ENCODE measurements at regions not wholly inside any gene's neighbourhood (a gene's known extent, or its start where the extent isn't known, plus 50 kb on each side); places are given as distances from the start of the nearest gene placed in this dataset.
"Not testable (repeated sequence)": the region's sequence is repeated elsewhere in the genome, so short reads cannot be mapped to it uniquely, and the experiment has no call there.

GRCh38 chr20:1820138-1821079 is 74.8 kb upstream of the SIRPA start:
- DNase-seq (ENCODE audit: insufficient read length, low spot score): no peak
- FAIRE-seq: no peak
- no peak for TF ChIP-seq POLR2A (IDR thresholded peaks at IDR 0.05; ENCODE audit: low read depth, low read length)

- FAIRE-seq (no peak), DNase-seq (ENCODE audit: insufficient read length, low spot score) (no peak)
- no peak for TF ChIP-seq POLR2A (IDR thresholded peaks at IDR 0.05; ENCODE audit: low read depth, low read length)
Measured at GRCh38 chr20:1819311-1820137, 75.7 kb upstream of the SIRPA start.

- no peak for TF ChIP-seq POLR2A (IDR thresholded peaks at IDR 0.05; ENCODE audit: low read depth, low read length)
- no peak for DNase-seq (ENCODE audit: insufficient read length, low spot score)
- no peak for FAIRE-seq
Measured at GRCh38 chr20:1818895-1819294, 76.3 kb upstream of the SIRPA start.

- no peak for FAIRE-seq
- TF ChIP-seq POLR2A (IDR thresholded peaks at IDR 0.05; ENCODE audit: low read depth, low read length): no peak
- no peak for DNase-seq (ENCODE audit: insufficient read length, low spot score)
Measured at GRCh38 chr20:1818247-1818840, 76.9 kb upstream of the SIRPA start.

- TF ChIP-seq POLR2A (IDR thresholded peaks at IDR 0.05; ENCODE audit: low read depth, low read length): no peak
- FAIRE-seq: no peak
- no peak for DNase-seq (ENCODE audit: insufficient read length, low spot score)
Measured at GRCh38 chr20:1817577-1818211, 77.5 kb upstream of the SIRPA start.

GRCh38 chr20:1816384-1817381 is 78.5 kb upstream of the SIRPA start:
- FAIRE-seq: no peak
- DNase-seq (ENCODE audit: insufficient read length, low spot score): peak; percentile 47
- no peak for TF ChIP-seq POLR2A (IDR thresholded peaks at IDR 0.05; ENCODE audit: low read depth, low read length)

GRCh38 chr20:1815502-1816085 is 79.6 kb upstream of the SIRPA start:
- DNase-seq (ENCODE audit: insufficient read length, low spot score) (no peak), FAIRE-seq (no peak)
- no peak for TF ChIP-seq POLR2A (IDR thresholded peaks at IDR 0.05; ENCODE audit: low read depth, low read length)

- not testable (repeated sequence) for DNase-seq (ENCODE audit: insufficient read length, low spot score); FAIRE-seq
Measured at GRCh38 chr20:1814861-1815260, 80.3 kb upstream of the SIRPA start.

- no peak for FAIRE-seq
- no peak for DNase-seq (ENCODE audit: insufficient read length, low spot score)
- TF ChIP-seq POLR2A (IDR thresholded peaks at IDR 0.05; ENCODE audit: low read depth, low read length): no peak
Measured at GRCh38 chr20:1813674-1814635, 81.3 kb upstream of the SIRPA start.

- DNase-seq (ENCODE audit: insufficient read length, low spot score) (peak; percentile 38), FAIRE-seq (no peak)
- TF ChIP-seq POLR2A (IDR thresholded peaks at IDR 0.05; ENCODE audit: low read depth, low read length): no peak
Measured at GRCh38 chr20:1813101-1813529, 82.1 kb upstream of the SIRPA start.

Measured in H54 (cell line).